Activated naive CD4-positive, alpha-beta T cell treated with Interleukin-2 at 50 U/mL for 16 hours (primary cell): ENCODE measurements at regions not wholly inside any gene's neighbourhood (a gene's known extent, or its start where the extent isn't known, plus 50 kb on each side); places are given as distances from the start of the nearest gene placed in this dataset.

ENCODE experiments used
- DNase-seq: peaks from one replicate; pipeline ENCODE4 v3.0.0-alpha.2; 2020

DNA sequence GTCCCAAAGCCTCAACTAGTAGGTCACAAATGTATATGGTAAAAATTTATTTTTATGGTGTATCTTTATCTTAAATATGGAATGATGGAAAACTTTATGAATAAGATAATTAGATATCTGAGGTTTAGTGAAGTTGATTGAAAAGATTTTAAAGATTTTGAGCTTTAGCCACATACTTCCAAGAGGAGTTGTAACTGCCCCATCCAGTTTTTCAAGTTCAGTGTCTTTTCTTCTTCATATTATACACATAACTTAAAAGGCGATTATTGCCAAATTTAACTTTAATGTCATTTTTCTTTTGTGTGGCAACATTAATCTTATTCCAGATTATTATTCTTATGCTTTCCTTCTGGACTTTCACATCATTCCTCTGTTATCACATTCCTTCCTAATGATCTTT is 266.4 kb downstream of the TINAG start:
- no peak for DNase-seq

DNA sequence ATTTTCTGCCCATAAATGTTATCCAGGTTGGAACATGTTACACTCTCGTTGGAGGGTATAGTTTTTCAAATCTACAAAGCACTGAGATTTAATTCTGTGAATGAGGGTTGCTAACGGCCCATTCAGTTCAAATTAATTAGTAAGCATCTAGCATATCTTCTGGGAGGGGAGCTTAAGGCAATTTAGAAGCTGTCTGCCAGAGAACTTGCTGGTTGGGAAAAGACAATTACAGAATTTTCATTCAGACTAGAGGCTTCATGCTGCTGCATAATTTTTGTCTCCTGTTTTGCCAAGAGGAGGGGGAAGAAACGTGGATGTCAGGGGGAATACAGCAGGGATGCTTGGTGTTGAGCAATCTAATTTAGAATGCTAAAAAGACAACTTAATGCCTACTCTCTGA is 268.3 kb upstream of the FAM83B start:
- DNase-seq: no peak

DNA sequence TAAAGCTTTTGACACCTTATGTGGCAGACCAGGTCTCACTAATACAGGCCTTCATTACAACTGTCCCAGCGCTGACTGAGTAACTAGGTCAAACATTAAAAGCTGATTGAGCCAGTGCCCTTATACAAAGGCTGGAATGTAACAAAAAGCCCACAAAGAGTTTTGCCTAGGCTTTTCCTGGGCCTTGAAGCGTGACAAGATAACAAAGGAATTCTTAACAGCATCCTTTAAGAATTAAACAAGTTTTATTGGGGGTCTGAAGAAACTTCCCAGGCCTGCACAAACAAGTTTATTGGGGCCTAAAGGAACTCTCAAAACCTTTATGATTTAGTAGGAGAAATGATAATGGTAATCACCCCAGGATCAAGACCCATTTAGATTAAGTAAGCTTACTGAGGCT is 267.6 kb upstream of the FAM83B start:
- no peak for DNase-seq

DNA sequence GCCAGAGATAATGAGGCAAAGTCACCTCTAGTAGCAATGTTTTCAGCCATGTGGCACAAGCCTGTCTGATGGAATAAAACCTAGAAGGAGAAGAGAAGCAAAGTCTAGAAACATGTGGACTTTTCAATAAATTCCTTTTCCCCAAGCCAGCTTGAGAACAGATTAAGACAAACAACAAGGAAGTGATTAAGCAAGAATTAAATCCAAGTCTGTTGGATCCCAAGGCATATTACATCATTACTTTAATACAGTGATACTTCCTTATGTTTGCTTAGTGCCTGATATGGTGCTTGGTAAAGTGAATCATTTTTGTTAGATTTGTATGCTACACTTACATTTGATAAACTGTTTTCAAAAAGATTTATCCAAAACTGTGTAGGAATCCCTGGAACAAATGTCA is 260.3 kb upstream of the FAM83B start:
- DNase-seq: no peak

DNA sequence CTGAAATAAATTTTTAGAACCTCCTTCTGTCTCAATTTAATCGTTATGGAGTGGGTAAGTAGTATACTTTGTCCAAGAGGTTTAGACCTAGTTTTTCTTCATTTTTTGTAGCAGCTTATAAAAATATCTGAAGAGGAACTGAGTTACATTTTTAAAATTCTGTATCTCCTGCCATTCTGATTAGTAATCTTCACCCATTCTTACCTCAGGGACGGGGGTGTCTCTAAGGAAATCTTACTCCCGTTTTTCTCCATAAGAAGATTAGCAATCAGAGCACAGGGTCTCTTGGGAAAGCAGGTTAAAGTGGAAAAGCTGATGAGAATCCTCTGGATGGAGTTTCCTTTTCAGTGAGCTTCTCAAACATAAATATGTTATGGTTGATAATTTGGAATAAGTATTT is 259.3 kb upstream of the FAM83B start:
- DNase-seq: no peak

DNA sequence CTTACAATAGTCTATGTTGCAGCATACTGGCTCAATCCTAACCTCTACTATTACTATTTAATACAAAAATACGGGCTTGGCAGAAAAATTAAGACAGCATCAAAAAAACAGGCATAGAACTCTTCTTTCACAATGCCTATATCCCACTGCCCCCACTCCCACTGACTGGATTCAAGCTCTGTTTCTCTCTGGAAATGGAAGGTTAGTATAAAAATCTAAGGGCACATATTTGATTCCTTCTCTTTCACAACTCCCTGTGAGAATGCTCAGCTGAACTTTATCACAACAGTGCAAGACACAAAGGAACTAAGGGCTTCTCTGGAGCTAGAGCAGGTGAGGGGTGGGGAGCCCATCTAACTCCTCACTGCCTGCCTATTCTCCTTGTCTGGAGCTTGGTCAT is 258.4 kb upstream of the FAM83B start:
- DNase-seq: no peak

DNA sequence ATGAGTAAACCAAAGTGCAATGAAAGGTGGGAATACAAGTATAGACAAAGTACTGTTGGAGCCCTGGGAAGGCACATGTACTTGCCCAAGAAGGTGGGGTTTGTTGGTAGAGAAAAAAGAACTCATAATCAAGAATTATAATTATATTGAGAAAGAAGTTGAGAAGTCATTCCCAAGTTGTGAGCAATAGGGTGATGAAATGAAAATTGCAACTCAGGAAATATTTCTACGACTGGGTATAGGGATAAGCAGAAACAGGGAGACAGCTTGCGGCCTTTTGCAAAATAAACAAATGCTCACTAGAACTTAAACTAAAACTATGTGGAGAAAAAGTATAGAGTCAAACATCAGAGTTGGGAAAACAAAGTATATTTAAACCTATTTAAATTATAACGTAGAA is 250.7 kb upstream of the FAM83B start:
- no peak for DNase-seq

DNA sequence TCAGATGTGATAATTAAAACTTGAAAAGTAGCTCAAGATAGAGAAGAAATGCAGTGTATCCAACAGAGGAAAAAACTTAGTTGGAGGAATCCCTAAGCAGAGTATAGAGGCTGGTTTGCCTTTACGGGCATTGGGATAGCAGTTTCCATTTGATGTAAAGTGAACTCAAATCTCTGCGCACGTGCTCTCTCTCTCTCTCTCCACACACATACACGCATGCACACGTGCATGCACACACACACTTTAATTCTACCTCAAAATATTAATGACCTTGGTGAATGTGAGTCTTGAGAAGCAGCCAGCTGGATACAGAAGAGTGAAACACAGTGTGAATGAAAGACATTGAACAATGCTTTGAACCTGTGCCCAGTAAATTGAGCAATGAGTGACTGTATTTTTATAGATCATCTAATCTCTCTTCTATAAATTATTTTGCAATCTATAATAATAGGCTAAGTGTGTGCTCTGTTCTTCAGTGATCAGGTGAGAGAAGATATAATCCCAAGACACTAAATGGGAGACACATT is 247.7 kb upstream of the FAM83B start:
- no peak for DNase-seq

DNA sequence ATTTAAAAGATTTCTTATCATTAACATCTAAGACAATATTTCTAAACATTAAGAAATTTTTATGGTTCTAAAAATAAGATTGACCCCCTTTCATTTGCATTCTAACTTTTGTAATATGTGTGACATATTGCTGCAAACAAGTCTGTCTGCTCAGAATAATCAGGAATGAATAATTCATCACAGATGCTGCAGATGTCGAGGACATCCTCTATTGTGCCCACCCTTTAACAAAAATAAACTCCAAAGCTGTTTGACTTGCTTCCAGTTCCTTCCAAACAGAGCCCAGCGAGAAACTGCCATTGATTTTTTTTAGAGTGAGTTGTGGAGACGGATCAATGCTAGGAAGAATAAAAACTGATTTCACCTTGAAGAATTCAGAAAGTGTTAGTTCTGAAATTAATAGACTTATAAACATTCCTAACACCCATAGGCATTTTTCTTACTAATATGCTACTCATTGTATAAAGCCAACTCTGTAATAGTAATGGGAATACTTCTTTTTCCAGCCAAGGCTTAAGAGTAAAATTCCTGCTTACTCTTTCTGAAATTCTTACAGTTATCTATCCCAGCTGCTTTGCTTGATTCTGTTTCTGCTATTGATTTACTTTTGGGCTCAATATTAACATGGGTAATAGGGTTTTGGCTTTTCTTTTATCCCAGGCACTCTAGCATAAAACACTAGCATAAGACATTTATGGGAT is 244.8 kb upstream of the FAM83B start:
- no peak for DNase-seq

DNA sequence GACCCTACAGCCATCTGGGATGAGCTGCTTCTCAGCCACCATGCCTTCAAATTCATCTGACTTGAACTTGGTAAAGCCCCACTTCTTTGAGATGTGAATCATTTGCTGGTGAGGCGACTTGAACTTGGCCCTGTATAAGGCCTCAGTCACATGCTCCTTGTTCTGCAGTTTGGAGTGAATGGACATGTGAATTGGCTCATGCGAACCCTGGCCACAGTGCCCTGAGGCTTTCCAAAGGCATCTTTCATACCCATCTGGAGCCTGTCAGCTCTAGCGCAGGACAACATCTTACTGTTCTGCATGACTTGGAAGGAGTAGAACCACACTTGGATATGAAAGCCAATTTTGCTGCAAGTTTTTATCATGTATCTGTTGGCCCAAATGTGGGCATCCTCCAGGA is 244.0 kb upstream of the FAM83B start:
- DNase-seq: no peak

DNA sequence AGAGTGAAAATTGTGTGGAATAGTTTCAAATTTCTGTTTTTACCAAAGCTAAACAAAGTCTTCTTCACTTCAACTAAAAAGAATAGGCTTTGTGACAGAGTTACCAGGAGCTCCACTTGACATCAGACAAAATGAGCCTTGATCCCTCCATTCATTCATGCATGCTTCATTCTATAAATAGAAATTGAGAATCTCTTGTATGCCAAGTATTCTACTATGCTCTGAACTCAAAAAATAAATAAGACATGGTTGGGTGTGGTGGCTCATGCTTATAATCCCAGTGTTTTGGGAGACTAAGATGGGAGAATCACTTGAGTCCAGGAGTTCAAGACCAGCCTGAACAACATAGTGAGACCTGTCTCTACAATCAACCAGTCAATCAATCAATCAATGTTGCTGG is 236.6 kb upstream of the FAM83B start:
- DNase-seq: no peak

DNA sequence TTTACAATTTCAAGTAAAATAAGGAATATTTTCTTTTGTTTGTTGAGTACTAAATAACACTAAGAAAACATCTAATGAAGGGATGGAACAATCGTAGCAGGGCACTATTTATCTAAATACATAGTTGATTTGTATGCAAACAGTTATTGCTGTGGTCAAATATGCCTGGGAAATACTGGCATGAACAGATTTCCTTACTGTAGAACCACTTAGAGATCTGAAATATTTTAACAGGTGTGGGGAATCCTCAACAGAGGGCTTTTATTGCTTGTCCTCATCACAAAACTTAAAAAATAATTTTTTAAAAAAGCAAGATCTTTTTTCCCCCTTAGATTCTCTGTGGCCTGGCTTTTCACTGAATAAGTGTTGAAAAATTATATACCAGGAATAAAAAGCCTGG is 233.0 kb upstream of the FAM83B start:
- no peak for DNase-seq

DNA sequence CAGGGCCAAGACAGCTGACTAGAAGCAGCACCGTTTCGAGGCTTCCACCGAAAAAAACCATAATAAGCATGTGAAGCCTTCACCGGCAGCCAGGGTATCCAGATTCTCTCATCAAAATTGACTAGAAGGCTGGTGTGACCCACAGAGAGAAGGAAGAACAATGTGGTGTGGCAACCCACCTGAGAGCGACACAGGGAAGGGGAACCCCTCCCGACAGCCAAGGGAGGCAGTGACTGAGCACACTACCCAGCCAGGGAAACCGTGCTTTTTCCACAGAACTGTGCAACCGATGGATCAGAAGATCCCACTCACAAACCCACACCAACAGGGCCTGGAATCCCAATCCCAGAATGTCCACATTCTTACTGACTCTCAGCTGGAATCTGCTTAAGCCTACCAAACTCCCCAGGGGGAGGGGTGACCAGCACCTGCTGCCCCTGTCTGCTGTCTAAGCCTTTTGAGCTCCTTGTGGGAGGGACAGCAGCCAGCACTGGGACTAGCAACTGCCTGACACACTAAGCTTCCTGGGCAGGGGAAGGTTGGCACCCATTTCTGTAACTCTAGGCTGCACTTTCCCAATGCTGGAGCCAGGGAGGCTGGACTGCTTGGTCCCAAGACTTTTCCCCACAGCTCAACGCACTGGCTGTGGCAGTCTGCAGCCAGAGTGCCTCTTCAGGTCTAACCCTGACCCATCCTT is 231.9 kb upstream of the FAM83B start:
- no peak for DNase-seq

DNA sequence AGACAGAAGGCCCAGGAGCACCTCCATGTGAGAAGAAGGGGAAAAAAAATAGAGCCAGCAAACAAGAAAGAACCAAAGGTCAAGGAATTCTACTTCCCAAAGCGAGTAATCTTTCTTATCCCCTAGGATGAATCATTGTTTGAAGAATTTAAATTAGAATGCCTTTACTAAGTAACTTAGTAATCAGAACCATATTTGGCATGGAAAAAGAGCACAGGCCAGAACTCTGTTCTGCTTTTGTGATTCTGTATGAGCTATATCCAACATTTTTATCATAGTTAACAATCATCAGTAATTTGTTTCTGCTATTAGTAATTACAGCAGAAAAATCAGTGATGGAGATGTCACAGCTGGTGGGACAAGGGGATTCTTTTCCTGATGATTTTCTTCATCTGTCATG is 228.8 kb upstream of the FAM83B start:
- DNase-seq: no peak

DNA sequence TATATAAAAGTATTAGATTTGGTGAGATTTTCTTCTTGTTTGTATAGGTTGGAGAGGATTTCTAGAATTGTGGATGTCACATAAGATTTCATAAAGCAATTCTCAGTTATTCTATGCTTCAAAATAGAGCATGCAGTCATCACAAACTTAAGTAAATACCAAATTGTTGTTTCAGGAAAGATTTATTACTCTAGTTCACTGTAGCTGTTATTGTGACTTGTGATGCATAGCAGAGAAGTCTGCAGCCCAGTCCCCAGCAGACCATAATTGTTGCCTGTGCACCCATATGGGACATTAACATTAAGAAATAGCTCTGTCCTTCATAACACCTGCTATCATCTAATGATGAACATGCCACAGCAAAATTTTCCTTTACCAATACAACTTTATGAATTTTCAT is 228.0 kb upstream of the FAM83B start:
- no peak for DNase-seq

DNA sequence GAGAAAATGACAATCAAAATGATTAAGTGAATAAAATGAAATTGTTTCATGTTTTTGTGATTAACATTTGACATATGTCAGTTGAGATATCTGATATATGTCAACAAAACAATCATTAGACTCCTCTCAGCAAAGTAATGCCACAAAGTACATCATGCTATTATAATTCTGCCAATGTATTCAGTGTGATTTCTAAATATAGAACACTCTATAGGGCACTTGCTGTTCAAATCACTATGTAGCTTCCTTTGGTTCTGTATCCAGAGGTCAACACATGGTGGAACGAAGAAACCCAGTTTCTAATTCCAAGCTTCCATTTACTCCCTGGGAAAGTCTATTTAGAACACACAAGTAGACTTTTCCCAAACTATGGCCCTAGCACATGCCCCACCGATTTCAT is 227.5 kb upstream of the FAM83B start:
- no peak for DNase-seq

DNA sequence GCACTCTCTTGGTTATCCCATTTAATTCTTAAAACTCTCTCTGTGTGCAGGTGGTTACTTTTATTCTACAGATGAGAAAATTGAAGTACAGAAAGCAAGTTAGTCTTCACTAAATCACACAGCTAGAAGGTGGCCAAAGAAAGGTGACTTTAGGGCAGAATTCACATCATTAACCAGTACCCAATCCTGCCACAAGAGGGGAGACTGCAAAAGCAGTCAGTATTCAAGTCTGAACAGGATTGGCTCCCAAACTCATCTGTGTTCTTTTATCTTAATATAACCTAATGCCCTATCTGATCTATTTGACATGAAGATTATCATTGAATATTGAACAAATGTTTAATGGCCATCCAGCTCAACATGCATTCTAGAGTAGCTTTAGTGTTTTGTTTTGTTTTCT is 225.3 kb upstream of the FAM83B start:
- DNase-seq: no peak

DNA sequence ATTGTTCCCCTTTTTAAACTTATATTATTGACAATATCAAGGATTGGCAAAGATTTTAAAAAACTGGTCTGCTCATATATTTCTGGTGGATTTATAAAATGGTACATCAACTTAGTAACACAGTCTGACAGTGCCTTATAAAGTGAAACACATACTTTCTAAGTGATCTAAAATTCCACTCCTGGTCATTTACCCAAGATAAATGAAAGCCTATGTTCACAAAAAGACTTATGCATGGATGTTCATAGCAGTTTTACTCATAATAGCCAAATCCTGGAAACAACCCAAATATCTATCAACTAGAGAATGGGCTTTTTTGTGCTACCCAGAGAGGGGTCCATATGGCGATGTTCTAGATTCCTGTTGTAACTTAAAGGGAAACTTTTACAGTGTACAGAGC is 222.4 kb upstream of the FAM83B start:
- DNase-seq: no peak

DNA sequence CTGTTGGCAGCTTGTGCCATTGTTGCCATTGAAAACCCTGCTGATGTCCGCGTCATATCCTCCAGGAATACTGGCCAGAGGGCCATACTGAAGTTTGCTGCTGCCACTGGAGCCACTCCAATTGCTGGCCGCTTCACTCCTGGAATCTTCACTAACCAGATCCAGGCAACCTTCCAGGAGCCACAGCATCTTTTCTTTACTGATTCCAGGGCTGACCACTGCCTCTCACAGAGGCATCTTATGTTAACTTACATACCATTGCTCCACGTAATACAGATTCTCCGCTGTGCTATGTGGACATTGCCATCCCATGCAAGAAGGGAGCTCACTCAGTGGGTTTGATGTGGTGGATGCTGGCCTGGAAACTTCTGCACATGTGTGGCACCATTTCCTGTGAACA is 221.8 kb upstream of the FAM83B start:
- no peak for DNase-seq

DNA sequence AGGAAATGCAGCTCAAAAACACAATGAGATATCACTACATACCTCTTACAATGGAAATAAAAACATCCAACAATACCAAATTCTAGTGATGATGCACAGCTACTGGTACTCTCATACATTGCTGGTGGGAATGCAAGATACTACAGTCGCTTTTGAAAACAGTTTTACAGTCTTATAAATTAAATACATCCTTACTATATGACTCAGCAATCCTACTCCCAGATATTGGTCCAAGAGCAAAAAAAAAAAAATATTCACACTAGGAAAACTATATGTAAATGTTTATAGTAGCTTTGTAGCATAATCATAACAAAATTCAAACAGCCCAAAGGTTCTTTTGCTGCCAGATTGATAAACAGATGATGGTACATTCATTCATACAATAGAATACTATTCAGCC is 217.4 kb upstream of the FAM83B start:
- no peak for DNase-seq

DNA sequence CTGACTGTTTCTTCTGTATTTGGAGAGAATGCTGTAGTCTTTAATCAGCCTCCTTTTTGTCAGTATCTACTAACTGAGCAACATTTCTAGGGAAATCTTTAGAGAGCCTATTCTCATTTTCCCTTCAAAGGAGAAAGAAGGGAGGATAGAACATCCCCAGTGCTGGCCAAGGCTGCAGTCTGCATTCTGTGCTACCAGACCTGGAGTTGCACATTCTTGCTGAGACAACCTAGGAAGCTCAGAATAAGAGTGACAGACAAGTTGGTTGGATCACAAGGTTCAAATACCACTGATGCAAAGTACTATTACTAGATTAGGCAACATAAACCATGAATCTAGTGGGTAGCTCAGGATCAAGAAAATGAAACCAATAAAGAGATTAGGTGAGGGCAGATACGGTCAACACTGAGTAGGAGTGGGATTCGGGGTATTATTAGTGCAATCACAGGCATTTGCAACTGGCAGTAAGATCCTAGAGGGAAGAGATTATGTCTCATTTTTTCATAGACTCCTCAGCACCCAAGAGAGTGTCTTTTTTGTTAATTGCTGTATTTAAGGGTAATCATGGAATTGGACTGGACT is 213.5 kb upstream of the FAM83B start:
- DNase-seq: no peak

DNA sequence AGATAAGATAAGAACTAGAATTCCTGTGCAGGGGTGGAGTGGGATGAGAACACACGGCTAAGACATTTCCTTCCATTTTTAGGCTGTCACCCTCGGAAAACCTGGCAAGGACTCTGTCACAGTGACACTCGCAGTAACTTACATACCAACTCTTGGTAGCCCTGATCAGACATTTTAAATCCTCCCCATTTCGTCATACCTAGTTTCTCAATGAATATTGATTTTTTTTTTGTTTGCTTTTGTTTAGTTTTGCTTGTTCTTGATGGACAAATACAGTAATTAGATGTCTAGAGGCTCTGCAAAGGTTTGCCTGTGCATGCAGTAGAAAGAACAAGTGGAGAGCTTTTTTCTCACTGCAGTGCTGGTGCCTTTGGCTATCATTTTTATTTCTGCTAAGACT is 213.0 kb upstream of the FAM83B start:
- no peak for DNase-seq

DNA sequence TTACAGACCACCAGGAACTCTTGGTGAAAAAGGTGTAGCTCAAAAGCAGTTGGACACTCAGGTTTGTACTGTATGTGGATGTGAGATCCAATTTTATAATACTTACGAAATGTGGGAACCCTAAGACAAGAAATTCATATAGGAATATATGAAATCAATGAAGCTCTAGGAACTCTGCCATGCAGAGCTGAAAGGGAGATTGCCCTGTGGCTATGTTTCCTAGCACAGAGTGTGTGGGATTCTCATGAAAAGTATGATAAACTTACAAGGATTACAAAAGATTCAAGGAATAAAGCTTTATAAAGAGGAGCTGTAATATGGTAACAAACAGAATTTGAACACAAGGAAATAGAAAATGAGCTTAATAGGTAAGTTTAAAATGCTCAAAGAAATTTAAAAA is 205.7 kb upstream of the FAM83B start:
- no peak for DNase-seq
